Endothelial cell (in vitro differentiated cells): ENCODE measurements at regions not wholly inside any gene's neighbourhood (a gene's known extent, or its start where the extent isn't known, plus 50 kb on each side); places are given as distances from the start of the nearest gene placed in this dataset.

Experiments used
- DNase-seq: peaks from one replicate; pipeline ENCODE4 v3.0.0; 2021; ENCODE audit warnings: low spot score
- H3K27ac Mint-ChIP-seq: one replicate; pipeline ENCODE4 v1.8.0; 2021; ENCODE audit warnings: mixed read lengths, inconsistent platforms; ENCODE audit not compliant: unreplicated experiment
- H3K27me3 Mint-ChIP-seq: one replicate; pipeline ENCODE4 v1.8.0; 2021; ENCODE audit warnings: mild to moderate bottlenecking, moderate library complexity, mixed read lengths, inconsistent platforms; ENCODE audit not compliant: unreplicated experiment
- H3K36me3 Mint-ChIP-seq: one replicate; pipeline ENCODE4 v1.8.0; 2021; ENCODE audit warnings: mild to moderate bottlenecking, low read depth, mixed read lengths, inconsistent platforms; ENCODE audit not compliant: unreplicated experiment
- H3K4me1 Mint-ChIP-seq: one replicate; pipeline ENCODE4 v1.8.0; 2021; ENCODE audit warnings: mild to moderate bottlenecking, mixed read lengths, inconsistent platforms; ENCODE audit not compliant: unreplicated experiment
- H3K4me3 Mint-ChIP-seq: one replicate; pipeline ENCODE4 v1.8.0; 2021; ENCODE audit warnings: mild to moderate bottlenecking, mixed read lengths, inconsistent platforms; ENCODE audit not compliant: unreplicated experiment
- H3K9me3 Mint-ChIP-seq: one replicate; pipeline ENCODE4 v1.8.0; 2021; ENCODE audit warnings: mixed read lengths, inconsistent platforms; ENCODE audit not compliant: unreplicated experiment
- CTCF ChIP-seq: fragments of 200-600 bp; sonication (generic); IDR thresholded peaks from one replicate; pipeline ENCODE4 v1.5.0; 2021; ENCODE audit warnings: antibody characterized with exemption; ENCODE audit not compliant: unreplicated experiment

GRCh38 chr5:158398360-158399201 is 539.6 kb upstream of the CLINT1 start:
- Mint-ChIP-seq H3K4me3 (no peak overlapping the region), H3K4me1 (peaks cover 2% of the 10 kb centered on the region), H3K9me3 (no peaks in the 10 kb centered on the region), H3K27me3 (peaks cover 1% of the 10 kb centered on the region), H3K36me3 (no peaks in the 10 kb centered on the region), H3K27ac (no peak overlapping the region)
- TF ChIP-seq CTCF, result no peak
- DNase-seq, result no peak

DNA sequence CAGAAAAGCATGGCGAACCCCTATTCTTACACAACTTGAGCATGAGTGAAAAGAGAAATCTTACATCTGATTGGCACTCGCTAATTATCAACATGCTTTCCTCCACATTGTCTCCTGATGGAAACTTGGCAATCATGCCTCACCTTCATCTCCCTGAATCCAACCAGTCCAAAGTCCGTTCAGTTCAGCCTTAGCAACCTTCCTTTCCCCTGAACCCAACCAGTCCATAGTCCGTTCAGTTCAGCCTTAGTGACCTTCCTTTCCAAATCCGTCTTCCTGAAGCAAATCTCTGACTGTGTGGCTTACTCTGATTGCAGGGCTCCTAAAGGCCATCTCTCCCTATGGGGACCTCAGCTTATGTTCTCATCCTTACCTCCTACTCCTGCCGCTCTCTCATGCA is 538.3 kb upstream of the CLINT1 start:
- TF ChIP-seq CTCF, result no peak
- DNase-seq, result no peak
- Mint-ChIP-seq H3K4me3 (no peak overlapping the region), H3K4me1 (peaks cover 2% of the 10 kb centered on the region), H3K27me3 (peaks cover 1% of the 10 kb centered on the region), H3K36me3 (no peaks in the 10 kb centered on the region), H3K9me3 (no peaks in the 10 kb centered on the region), H3K27ac (no peak overlapping the region)

DNA sequence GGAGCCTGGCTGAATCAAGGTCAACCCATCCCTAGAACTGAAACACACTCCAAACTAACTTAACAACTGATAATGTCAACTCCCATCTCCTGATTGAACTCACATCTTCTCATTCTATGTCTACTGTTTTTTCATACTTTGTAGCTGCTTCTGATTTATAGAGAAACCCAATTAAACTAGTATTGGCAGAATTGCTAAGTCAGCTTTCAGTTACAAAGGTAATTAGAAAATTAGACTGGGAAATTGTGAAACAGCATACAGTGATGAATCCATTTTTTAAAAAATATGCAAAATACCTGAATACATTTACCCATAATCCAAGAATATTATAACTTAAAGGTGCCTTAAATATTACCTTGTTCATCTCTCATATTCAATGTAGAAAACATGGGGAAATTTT is 535.2 kb upstream of the CLINT1 start:
- Mint-ChIP-seq H3K36me3 (no peaks in the 10 kb centered on the region), H3K27me3 (peaks cover 3% of the 10 kb centered on the region), H3K4me1 (peaks cover 2% of the 10 kb centered on the region), H3K9me3 (no peaks in the 10 kb centered on the region), H3K4me3 (no peak overlapping the region), H3K27ac (no peak overlapping the region)
- no peak for TF ChIP-seq CTCF
- no peak for DNase-seq

- H3K9me3 Mint-ChIP-seq, result no peaks in the 10 kb centered on the region
- H3K27ac Mint-ChIP-seq, result no peak overlapping the region
- no peaks in the 10 kb centered on the region for H3K36me3 Mint-ChIP-seq
- DNase-seq, result no peak
- H3K4me1 Mint-ChIP-seq, result peaks cover 2% of the 10 kb centered on the region
- TF ChIP-seq CTCF, result no peak
- peaks cover 3% of the 10 kb centered on the region for H3K27me3 Mint-ChIP-seq
- no peak overlapping the region for H3K4me3 Mint-ChIP-seq
Observed at GRCh38 chr5:158393457-158393856, 534.5 kb upstream of the CLINT1 start.

GRCh38 chr5:158392753-158393152 is 533.8 kb upstream of the CLINT1 start:
- Mint-ChIP-seq H3K27ac (no peak overlapping the region), H3K9me3 (no peaks in the 10 kb centered on the region), H3K4me3 (no peak overlapping the region), H3K36me3 (no peaks in the 10 kb centered on the region), H3K27me3 (peaks cover 3% of the 10 kb centered on the region), H3K4me1 (peaks cover 2% of the 10 kb centered on the region)
- DNase-seq, result no peak
- TF ChIP-seq CTCF, result no peak
